Parathyroid adenoma (tissue), 2 donors: ENCODE measurements at regions not wholly inside any gene's neighbourhood (a gene's known extent, or its start where the extent isn't known, plus 50 kb on each side); places are given as distances from the start of the nearest gene placed in this dataset.

ENCODE experiments used
- H2AFZ ChIP-seq: fragments of 300-600 bp; sonication (generic); one replicate; pipeline ENCODE4 v1.7.0; 2017; ENCODE audit warnings: antibody characterized with exemption, mild to moderate bottlenecking
- H3K27ac ChIP-seq: fragments of 300-600 bp; sonication (generic); one replicate; pipeline ENCODE4 v1.7.0; 2017
- H3K27me3 ChIP-seq: fragments of 300-600 bp; sonication (generic); one replicate; pipeline ENCODE4 v1.7.0; 2017; ENCODE audit warnings: low read length; ENCODE audit not compliant: control insufficient read depth, insufficient read depth
- H3K36me3 ChIP-seq: fragments of 300-600 bp; sonication (generic); one replicate; pipeline ENCODE4 v1.7.0; 2017; ENCODE audit warnings: low read length; ENCODE audit not compliant: control insufficient read depth, insufficient read depth
- H3K4me1 ChIP-seq: fragments of 300-600 bp; sonication (generic); one replicate; pipeline ENCODE4 v1.7.0; 2017; ENCODE audit warnings: control low read depth
- H3K4me2 ChIP-seq: fragments of 300-600 bp; sonication (generic); one replicate; pipeline ENCODE4 v1.7.0; 2017; ENCODE audit warnings: low read length
- H3K4me3 ChIP-seq: fragments of 300-600 bp; sonication (generic); one replicate; pipeline ENCODE4 v1.7.0; 2017; ENCODE audit warnings: low read depth, low read length
- H3K79me2 ChIP-seq: fragments of 300-600 bp; sonication (generic); one replicate; pipeline ENCODE4 v1.7.0; 2017; ENCODE audit warnings: control low read depth
- H3K9ac ChIP-seq: fragments of 300-600 bp; sonication (generic); one replicate; pipeline ENCODE4 v1.7.0; 2017; ENCODE audit warnings: mild to moderate bottlenecking
- H3K9me3 ChIP-seq: fragments of 300-600 bp; sonication (generic); one replicate; pipeline ENCODE4 v1.7.0; 2017; ENCODE audit warnings: low read length; ENCODE audit not compliant: control insufficient read depth
- CTCF ChIP-seq: fragments of 300-600 bp; sonication (generic); IDR thresholded peaks from one replicate; pipeline ENCODE4 v1.7.0; 2017; ENCODE audit warnings: antibody characterized with exemption, mild to moderate bottlenecking
- donor health status: primary hyperparathyroidism.

GRCh38 chr3:66715806-66716205 is 215.0 kb upstream of the LRIG1 start:
- Histone ChIP-seq H2AFZ (no peak overlapping the region), H3K9me3 (no peaks in the 10 kb centered on the region), H3K4me1 (no peaks in the 10 kb centered on the region), H3K4me3 (no peak overlapping the region), H3K27me3 (no peaks in the 10 kb centered on the region), H3K27ac (no peak overlapping the region), H3K36me3 (no peaks in the 10 kb centered on the region), H3K4me2 (no peak overlapping the region), H3K79me2 (no peaks in the 10 kb centered on the region), H3K9ac (no peak overlapping the region)
- no peak for TF ChIP-seq CTCF

DNA sequence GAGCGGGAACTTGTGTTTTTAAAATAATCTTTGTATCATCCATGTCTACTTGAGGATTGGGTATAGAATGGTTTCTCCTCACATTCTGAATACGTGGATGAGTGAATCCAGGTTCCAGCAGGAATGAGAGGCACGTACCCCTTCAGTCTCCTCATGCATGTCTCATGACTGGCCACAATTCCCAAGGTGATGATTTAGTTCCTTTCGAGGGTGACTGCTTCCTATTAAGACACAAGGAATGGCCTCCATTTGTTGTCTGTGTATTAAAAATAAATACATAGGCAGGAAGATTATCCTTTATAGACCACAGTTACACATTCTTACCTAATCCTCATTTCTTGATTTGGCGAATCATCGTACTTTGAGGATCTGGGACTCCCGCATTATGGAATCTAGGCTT is 217.0 kb upstream of the LRIG1 start:
- Histone ChIP-seq H3K9me3 (no peaks in the 10 kb centered on the region), H2AFZ (no peak overlapping the region), H3K4me3 (no peak overlapping the region), H3K4me2 (no peak overlapping the region), H3K27ac (no peak overlapping the region), H3K9ac (no peak overlapping the region), H3K4me1 (no peaks in the 10 kb centered on the region), H3K36me3 (no peaks in the 10 kb centered on the region), H3K27me3 (no peaks in the 10 kb centered on the region), H3K79me2 (no peaks in the 10 kb centered on the region)
- no peak for TF ChIP-seq CTCF

- no peak overlapping the region for H3K4me2 ChIP-seq
- no peaks in the 10 kb centered on the region for H3K36me3 ChIP-seq
- H2AFZ ChIP-seq: no peak overlapping the region
- H3K4me3 ChIP-seq: no peak overlapping the region
- no peak overlapping the region for H3K9ac ChIP-seq
- H3K79me2 ChIP-seq: no peaks in the 10 kb centered on the region
- no peak overlapping the region for H3K27ac ChIP-seq
- no peak for TF ChIP-seq CTCF
- no peaks in the 10 kb centered on the region for H3K9me3 ChIP-seq
- no peaks in the 10 kb centered on the region for H3K27me3 ChIP-seq
- no peaks in the 10 kb centered on the region for H3K4me1 ChIP-seq
Measured at GRCh38 chr3:66719796-66720356, 219.1 kb upstream of the LRIG1 start.

DNA sequence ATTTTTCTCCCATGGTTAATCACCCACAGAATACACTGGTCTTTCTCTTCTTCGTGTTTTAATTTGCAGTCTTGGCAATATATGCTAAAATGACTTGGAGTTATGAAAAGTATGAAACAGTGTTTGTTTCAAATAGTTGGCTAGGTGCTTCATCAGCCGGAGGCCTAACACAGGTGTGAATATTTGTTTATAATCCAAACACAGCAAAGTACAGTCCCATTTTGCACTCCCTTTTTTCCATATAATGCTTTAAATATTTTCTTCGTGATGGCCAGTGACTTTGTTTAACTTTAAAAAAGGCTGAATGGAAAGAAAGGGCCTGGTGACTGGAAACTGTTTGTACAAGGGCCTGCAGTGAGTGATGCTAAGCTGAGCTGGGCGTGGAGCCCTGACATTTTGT is 219.7 kb upstream of the LRIG1 start:
- Histone ChIP-seq H3K36me3 (no peaks in the 10 kb centered on the region), H3K79me2 (no peaks in the 10 kb centered on the region), H3K27me3 (no peaks in the 10 kb centered on the region), H3K4me2 (no peak overlapping the region), H2AFZ (no peak overlapping the region), H3K4me1 (no peaks in the 10 kb centered on the region), H3K27ac (no peak overlapping the region), H3K9me3 (no peaks in the 10 kb centered on the region), H3K9ac (no peak overlapping the region), H3K4me3 (no peak overlapping the region)
- no peak for TF ChIP-seq CTCF

- no peak overlapping the region for H3K27ac ChIP-seq
- no peaks in the 10 kb centered on the region for H3K27me3 ChIP-seq
- no peak overlapping the region for H2AFZ ChIP-seq
- H3K4me1 ChIP-seq: no peaks in the 10 kb centered on the region
- no peak overlapping the region for H3K4me2 ChIP-seq
- no peaks in the 10 kb centered on the region for H3K36me3 ChIP-seq
- no peak for TF ChIP-seq CTCF
- H3K4me3 ChIP-seq: no peak overlapping the region
- no peaks in the 10 kb centered on the region for H3K79me2 ChIP-seq
- H3K9ac ChIP-seq: no peak overlapping the region
- H3K9me3 ChIP-seq: no peaks in the 10 kb centered on the region
Measured at GRCh38 chr3:66722675-66723074, 221.9 kb upstream of the LRIG1 start.
